ENCODE measurements at regions not wholly inside any gene's neighbourhood (a gene's known extent, or its start where the extent isn't known, plus 50 kb on each side); places are given as distances from the start of the nearest gene placed in this dataset.

DNA sequence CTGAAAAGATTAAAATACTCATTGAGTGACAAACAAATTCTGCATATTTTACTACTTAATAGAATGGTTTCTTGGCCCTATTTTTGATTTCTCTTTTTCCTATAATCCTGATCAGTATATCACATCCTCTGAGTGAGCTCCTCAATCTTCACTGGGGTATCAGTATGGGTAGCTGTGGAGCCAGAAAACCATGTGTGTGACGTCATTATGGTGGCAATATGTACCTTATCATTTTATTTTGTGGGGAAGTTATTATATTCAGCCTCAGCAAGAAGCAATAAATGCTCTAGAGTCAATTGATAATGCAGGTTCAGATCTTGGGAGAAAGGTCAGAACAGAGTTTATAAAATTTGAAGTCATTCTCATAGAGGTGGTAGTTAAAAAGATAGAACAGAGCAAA, 1135.7 kb upstream of the CADM2 start:
- 0% methylated on average over 1 of the region's 1 CpG for WGBS (ENCODE audit: insufficient coverage, low coverage, missing lambda C conversion rate)
- Histone ChIP-seq H3K4me3 (no peak overlapping the region), H3K4me1 (replicated peaks in 1 of 2; ENCODE audit: control insufficient read depth in 2 of 2, insufficient read depth in 2 of 2, low read length in 2 of 2) (no peaks in the 10 kb centered on the region), H3K9me3 (replicated peaks; ENCODE audit: control insufficient read depth, insufficient read depth, low read depth, low read length) (no peaks in the 10 kb centered on the region), H3K4me2 (ENCODE audit: insufficient read depth, low read length) (no peak overlapping the region), H3K79me2 (ENCODE audit: control insufficient read depth, insufficient read depth, low read length) (no peaks in the 10 kb centered on the region), H3K9me1 (ENCODE audit: control insufficient read depth, insufficient read depth, low read length) (no peaks in the 10 kb centered on the region), H3K9ac (ENCODE audit: insufficient read depth in 1 of 2, low read depth in 2 of 2, low read length in 2 of 2) (no peak overlapping the region), H3K27ac (ENCODE audit: extremely low read depth, low read depth, low read length) (no peak overlapping the region), H3K36me3 (ENCODE audit: control insufficient read depth, insufficient read depth, low read length) (no peaks in the 10 kb centered on the region), H4K20me1 (replicated peaks; ENCODE audit: control insufficient read depth, insufficient read depth, low read length) (no peaks in the 10 kb centered on the region), H2AFZ (ENCODE audit: low read depth, low read length) (no peak overlapping the region), H3K27me3 (ENCODE audit: control insufficient read depth in 2 of 2, insufficient read depth in 2 of 2, low read length in 2 of 2) (no peaks in the 10 kb centered on the region)
- ATAC-seq (no peak), DNase-seq (ENCODE audit: extremely low read depth in 1 of 4, low spot score in 3 of 4) (no peak), FAIRE-seq (no peak)
- CTCF ChIA-PET (ENCODE audit: low intra/inter-chr PET ratio) = no interaction called here
- POLR2A ChIA-PET = no interaction called here
- no TSS peak for BruUV-seq (replicated peaks)
- in situ Hi-C loops (cut with MboI) = no loop called here
- TF ChIP-seq, protein P1, sequence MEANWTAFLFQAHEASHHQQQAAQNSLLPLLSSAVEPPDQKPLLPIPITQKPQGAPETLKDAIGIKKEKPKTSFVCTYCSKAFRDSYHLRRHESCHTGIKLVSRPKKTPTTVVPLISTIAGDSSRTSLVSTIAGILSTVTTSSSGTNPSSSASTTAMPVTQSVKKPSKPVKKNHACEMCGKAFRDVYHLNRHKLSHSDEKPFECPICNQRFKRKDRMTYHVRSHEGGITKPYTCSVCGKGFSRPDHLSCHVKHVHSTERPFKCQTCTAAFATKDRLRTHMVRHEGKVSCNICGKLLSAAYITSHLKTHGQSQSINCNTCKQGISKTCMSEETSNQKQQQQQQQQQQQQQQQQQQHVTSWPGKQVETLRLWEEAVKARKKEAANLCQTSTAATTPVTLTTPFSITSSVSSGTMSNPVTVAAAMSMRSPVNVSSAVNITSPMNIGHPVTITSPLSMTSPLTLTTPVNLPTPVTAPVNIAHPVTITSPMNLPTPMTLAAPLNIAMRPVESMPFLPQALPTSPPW (CRISPR knock-in tag; IDR thresholded peaks at IDR 0.05) = no peak
- TF ChIP-seq SETDB1 (IDR thresholded peaks at IDR 0.05; ENCODE audit: low read length) (no peak), MYNN (IDR thresholded peaks at IDR 0.05) (no peak), MYNN (CRISPR knock-in tag; IDR thresholded peaks at IDR 0.05) (no peak), ZFPM2 (CRISPR knock-in tag; IDR thresholded peaks at IDR 0.05) (no peak)
- TF ChIP-seq, protein P2, sequence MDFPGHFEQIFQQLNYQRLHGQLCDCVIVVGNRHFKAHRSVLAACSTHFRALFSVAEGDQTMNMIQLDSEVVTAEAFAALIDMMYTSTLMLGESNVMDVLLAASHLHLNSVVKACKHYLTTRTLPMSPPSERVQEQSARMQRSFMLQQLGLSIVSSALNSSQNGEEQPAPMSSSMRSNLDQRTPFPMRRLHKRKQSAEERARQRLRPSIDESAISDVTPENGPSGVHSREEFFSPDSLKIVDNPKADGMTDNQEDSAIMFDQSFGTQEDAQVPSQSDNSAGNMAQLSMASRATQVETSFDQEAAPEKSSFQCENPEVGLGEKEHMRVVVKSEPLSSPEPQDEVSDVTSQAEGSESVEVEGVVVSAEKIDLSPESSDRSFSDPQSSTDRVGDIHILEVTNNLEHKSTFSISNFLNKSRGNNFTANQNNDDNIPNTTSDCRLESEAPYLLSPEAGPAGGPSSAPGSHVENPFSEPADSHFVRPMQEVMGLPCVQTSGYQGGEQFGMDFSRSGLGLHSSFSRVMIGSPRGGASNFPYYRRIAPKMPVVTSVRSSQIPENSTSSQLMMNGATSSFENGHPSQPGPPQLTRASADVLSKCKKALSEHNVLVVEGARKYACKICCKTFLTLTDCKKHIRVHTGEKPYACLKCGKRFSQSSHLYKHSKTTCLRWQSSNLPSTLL (IDR thresholded peaks at IDR 0.05) = no peak
- intact Hi-C loops (cut with micrococcal nuclease) = no loop called here

Data from K562 (cell line).